ENCODE measurements at regions not wholly inside any gene's neighbourhood (a gene's known extent, or its start where the extent isn't known, plus 50 kb on each side); places are given as distances from the start of the nearest gene placed in this dataset.
"Not testable (repeated sequence)": the region's sequence is repeated elsewhere in the genome, so short reads cannot be mapped to it uniquely, and the experiment has no call there.

DNA sequence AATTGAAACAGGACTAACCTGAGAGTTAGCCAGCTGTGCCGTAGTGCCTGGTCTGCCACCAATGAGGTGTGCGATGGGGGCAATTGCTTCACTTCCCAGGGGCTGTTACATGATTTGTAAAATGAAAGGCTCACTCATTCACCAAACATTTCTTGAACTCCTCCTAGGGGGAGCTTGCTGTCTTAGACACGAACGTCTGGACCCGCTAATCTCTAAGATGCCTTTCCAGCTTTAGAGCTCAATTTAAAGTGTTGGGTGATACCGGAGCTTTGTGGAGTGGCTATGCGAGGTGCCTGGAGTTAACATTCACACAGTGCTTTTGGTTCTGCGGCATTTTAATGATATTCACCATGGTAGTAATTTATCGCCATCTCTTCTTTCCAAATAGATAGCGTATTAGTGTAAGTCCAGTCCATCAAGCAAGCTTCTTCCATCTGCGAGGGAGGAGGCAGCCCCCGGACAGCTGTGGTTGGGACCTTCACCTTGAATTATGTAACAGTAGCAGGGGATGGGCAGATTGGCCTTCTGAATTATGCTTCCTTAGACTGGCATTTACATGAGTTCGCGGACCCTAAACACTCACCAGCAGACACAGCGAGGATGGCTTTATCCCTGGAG, 179.9 kb downstream of the ADSS2 start:
- no peak for DNase-seq

DNA sequence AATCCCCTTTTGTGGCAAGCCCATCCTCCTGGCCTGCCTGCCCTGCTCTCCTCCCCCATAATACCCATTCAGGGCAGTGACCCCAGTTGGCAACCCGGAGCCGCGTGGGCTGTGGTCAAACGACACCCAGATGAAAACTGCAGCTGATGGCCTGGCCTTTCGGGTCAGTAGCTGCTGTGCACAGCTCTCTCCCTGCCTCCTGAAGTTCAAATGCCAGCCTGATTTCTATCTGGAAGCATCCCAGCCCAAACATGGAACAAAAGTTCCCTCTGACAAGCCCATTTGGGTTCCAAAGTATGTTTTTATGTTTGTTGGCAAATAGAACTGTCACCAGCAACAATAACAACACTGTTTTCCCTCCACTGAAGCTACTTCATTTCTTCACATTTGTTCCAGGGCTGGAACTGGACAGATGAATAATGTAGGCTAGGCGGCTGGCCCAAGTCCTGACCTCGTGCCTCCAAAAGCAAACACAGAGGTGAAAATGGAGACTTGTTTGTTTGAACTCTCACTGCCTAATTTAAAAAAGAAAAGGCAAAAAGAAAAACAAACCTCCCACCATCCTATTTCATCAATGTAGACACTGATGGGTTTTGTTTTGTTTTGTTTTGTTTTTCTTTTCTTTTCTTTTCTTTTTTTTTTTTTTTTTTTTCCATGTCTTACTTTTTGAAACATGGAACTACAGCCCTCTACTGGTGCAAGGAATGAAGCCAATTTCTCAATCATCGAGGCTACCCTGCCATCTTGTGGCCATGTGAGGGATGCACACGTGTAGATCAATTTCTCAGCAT, 179.0 kb downstream of the ADSS2 start:
- peak; percentile 64 for DNase-seq

DNA sequence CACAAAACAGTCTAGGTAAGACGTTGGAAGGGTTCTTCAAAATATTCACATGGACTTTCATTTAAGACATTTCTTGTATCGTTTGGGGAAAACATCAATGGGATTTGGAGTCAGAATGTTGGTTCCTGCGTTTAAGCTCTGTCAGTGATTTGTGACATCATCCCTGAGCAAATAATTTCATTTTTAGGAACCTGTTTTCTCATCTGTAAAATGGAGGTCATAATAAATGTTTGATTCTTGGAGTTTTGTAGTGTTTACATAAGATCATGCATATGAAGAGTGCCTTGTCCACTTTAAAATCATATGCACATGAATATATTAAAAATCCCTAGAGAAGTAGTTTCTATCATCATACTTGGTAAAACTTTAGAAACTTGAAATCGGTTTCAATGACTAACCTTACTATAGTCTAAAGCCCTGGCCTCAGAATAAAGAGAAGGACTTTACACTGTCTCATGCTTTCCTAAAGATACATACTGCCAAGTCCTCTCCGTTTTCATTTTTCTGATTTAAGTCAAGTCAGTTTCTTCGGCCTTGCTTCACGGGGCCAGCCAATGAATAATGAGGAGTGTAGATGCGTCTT, 178.4 kb downstream of the ADSS2 start:
- no peak for DNase-seq

DNA sequence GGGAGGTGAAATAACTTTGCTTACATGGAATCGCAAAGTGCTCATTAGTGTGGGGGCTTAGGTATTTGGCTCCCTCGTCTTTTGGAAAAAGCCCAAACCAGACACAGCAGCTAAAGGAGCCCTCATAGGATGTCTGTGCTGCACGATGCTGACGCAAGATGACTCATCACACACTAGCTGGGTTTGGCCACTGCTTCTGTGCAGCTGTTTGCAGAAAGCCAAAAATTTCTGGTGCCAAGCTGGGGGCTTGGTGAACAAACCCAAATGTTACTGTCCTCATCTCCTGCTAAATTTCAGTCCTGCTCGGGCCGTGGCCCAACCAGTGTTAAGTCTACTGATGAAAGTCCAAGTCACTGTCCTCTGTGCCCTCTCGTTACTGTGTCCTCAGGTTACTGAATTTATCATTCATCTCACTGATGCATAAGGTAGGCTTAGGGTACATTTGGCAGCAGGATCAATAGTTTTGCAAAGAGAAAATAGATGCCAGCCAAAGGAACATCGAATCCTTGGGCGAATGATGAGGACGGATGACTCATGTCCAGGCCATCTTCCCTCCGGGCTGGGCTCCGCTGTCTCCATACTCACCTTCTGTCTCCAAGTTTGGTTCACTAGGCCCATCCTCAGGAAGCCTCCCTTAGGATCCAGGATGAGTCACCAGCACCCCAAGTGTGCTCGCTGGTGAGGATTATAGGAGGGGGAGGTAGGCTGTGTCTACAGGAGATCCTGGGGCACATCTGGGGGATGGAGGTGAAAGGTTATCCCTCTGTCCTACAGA, 177.7 kb downstream of the ADSS2 start:
- DNase-seq = no peak

DNA sequence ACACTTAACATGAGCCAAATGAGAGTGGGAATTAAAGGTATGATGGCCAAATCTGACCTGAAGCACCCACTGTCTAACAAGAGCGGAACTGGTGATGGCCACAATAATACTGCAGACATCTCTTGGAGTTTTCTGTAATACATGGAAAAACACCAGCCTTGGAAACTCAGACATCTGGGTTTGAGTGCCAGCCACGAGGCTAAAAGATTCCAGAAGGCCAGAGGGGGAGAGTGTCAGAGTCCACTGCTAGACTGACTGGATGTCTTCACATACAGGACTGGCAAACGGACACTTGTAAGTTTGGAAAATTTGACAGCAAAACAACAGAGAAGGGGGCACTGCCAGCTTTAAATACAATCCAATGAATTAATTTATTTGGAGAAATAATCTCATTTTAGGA, 175.1 kb downstream of the ADSS2 start:
- DNase-seq = no peak

DNA sequence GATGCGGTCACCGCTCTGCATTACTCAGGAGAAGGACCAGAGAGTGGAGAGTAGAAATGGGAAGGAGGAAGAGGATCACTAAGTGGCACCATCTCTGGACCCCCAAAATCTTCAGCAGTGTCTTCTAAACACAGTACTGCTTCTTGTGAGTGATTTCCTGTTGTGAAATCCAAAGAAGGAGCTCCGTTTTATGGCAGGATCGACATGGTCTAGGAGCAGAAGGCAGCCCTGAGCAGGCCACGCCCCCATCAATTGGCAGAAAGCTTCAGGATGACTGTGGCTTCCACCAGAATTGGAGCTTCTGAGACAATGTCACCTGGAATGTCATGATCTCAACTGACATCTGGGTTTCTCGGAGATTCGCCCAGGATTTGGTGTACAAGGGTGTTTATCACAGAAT, 171.5 kb downstream of the ADSS2 start:
- no peak for DNase-seq

DNA sequence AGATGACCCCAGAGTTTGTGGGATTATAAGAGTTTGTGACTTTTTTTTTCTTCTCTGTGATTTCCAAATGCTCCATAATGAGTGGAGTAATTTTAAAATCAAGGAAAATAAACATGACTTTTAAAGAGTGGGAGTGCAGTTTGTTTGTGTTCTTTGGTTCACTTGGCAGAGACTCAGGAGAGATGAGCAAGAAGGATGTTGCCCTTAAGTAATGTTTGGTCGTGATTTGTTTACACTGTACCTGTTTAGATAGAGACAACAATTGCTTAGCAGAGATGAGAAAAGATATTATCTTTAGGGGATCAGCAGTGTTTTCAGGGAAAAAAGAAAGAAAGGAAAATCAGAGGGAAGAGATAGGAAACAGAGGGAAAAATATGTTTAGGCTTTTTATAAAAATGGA, 170.8 kb downstream of the ADSS2 start:
- DNase-seq = no peak

DNA sequence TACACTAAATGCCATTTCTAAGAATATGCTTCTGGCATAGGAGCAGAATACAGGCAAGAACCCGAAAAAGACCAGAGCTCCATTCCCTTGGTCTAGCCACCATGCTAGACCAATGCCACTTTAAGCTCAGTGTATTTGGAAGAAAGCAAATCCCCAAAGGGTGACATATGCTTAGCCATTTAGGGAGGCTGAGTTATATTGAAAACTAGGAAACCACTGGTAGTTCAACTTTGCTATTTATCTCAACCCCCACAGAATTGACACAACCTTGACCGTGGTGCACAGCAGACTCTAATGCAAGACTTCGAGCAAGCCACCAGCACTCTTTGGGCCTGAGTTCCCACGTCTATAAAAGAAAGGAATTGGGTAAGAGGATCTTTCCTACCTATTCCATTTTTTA, 167.9 kb downstream of the ADSS2 start:
- DNase-seq = no peak

DNA sequence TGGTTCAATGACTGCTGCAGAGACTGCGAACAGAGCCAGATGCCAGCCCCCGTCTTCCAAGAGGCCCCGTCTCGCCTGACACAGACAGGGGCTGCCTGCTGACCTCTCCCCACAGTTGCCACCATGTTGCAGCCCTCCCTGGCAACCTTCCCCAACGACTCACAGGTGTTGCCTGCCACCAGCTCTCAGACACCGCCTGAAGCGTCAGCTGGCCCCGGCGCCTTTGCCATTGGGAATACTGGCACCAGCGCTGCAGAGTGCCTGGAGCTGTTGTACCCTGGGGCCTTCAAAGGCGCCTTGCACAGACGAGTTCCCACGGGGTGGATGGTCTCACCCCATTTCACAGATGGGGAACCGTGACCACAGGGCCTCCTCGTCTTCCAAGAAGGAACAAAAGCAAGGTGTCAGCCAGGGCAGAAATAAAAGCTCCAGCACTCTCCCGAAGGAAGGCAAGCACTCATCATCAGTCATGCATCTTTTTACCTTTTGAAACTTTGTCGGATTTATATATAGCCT, 167.0 kb downstream of the ADSS2 start:
- no peak for DNase-seq

DNA sequence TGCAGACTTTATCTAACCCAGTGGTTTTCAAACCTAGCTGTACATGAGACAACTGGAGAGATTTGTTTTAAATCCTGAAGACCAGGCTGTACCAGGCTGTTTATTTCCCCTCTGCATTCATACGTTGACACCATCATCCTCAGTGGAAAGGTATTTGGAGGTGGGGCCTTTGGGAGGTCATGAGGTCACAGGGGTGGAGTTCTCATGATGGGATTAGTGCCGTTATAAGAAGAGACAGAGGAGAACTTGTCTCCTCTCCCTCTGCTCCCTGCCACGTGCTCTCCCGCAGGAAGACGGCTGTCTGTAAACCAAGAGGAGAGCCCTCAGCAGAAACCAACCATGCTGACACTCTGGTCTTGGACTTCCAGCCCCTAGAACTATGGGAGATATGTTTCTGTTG, 165.4 kb downstream of the ADSS2 start:
- no peak for DNase-seq

DNA sequence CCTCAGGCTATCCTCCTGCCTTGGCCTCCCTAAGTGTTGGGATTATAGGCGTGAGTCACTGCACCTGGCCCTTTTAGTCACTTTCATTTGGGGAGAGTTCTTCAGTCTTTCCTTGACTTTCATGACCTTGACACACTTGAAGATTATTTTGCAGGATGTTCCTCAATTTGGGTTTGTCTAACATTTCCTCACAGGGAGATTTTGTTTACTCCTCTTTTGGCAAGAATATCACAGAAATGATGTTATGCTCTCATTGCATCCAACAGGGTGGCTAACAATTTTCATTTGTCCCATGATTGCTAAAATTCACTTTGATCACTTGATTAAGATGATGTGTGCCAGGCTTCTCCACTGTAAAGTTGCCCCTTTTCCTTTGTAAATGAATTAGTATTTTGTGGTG, 164.0 kb downstream of the ADSS2 start:
- no peak for DNase-seq

DNA sequence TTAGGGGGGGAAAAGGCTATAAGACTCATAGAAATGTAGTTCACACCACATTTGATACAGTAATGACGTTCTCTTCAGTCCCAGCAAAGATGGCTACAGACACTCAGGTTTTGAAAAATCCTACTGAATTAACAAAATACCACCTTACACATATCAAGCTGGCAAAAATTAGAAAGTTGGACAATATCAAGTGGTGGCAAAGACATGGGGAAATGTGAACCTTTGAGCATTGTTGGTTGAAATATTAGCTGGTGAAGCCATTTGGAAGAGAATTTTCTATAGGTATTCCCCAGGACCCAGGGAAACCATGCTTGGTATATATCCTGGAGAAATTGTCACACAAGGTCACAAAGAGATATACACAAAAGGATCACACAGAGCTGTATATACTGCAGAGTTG, 163.0 kb downstream of the ADSS2 start:
- no peak for DNase-seq

DNA sequence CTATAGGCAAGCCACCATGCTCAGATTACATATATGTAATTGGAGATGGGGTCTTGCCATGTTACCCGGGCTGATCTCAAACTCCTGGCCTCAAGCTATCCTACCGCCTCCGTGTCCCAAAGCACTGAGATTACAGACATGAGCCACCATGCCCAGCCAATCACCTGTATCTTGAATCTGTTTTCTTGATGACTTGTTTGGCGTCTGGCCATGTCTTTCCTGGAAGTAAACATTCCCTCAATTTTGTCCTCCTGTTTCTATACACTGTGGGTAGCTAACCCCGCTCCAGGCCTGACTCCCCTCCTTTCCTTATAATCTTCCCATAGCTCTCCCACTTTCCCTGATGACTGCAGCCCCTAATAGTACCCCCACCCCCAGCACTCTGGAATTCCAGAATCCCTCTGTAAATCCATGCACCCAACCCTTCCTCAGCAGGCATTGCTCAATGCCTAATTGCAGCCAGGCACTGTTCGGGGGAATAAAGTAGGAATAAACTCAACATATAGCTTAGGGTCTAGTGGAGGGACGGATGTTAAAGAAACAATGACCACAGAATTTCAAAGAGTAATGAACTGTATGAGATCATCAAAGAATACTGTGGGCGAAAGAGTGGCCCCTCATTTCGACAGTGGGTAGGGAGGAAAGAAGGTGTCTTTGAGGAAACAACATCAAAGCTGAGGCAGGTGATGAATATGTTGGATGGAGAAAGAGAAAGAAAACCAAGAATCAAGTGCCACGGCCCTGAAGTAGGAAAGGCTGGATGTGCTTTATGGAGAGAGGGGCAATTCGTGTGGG, 161.5 kb downstream of the ADSS2 start:
- DNase-seq = no peak

DNA sequence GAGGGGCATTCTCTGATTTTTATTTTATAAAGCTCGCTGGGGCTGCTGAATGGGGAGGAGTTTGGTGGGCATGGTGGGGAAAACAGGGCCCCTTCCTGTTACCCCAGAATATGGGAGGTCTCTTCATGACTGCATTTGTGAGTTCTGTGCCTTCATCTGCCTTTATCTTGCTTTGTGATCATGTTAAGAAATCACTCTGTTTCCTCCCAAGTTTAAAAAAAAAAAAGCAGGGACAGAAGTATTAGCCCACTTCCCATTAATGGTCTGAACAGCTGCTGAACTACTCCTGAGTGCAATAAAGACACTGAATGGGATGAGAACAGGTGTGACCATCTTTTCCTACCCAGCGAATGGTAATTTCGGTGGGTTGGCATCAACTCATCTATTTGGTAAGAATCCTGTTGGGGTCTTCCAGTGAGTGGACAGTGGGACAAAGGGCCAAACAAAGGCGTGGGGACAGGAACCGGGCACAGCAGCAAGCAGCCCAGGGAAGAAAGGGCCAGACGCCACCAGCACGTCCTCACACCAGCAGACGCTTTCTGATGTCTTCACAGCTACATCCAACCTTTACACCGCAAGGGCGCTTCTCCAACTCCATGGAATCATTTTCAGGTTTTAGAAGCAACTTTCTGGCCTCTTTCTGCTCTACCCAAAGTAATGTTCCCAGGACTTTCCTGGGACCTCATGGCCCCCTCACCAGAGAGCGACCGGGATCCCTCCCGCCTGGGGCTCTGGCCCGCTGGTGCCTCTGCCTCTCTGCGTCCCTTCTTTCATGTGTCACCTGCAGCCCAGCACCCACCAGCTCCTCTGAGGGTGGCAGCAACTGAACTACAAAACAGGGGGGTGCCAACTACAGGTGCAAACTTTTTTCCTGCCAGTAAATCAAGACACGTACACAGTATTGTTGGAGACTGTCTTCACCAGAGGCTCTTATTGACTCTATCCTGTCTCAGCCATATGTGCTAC, 160.2 kb downstream of the ADSS2 start:
- no peak for DNase-seq

DNA sequence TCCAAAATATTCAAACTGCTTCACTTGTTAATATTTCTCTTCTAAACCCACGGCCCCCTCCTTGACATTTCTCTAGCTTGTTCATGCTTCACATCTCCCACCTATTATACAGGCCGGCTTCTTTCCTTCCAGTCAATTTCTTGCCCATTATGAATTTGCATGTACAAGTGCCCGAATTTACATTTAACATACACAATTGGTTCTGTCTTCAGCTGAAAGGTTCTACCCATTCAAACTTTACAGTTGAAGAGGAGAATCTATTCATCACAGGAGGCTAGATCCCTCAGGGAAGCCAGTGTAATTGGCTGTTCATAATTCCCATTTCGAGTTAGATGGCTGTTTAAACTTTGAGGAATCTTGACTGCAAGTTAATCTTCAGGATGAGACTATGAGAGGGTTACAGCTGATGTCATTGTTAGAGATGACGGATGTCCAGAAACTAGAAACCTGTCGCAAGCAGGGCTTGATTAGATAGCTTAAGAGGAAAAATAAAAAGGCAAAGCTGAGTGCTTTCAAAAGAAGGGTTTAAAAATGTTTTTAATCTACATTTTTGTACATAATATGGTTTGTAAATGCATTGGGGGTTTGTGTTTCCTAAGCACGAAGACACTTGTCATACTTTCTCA, 157.0 kb downstream of the ADSS2 start:
- no peak for DNase-seq

DNA sequence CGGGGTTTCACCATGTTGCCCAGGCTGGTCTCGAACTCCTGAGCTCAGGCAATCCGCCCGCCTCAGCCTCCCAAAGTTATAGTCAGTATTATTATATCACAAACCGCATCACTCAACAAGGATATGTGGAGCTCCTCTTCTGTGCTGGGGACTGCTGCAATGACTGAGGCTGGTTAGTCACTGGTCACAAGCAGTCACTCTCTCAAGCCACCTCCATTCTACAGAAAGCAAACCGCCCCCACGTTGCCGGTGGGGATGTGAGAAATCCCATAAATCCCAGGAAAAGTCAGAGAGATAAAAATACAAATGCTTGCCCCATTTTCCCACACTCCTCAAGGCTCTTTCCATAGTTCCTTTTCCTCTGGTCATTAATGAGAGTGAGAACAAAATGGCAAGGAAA, 155.7 kb downstream of the ADSS2 start:
- no peak for DNase-seq

DNA sequence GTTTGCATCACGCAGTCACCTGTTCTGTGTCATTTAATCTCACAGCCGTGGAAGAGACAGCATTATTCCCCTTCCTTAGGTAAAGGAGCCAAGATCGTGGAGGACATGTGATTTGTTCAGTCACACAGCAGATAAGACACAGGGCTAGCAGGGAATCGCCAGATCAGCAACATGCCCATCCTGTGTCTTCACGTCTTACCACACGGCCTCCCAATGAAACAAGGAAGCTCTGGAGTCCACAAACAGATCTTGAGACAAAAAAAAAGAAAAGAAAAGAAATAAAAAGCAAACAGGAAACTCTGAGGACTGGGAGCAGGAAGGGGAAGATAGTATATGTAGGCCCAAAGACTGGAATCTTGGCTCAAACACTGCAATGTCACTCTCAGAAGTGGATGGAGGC, 155.3 kb downstream of the ADSS2 start:
- DNase-seq = no peak

DNA sequence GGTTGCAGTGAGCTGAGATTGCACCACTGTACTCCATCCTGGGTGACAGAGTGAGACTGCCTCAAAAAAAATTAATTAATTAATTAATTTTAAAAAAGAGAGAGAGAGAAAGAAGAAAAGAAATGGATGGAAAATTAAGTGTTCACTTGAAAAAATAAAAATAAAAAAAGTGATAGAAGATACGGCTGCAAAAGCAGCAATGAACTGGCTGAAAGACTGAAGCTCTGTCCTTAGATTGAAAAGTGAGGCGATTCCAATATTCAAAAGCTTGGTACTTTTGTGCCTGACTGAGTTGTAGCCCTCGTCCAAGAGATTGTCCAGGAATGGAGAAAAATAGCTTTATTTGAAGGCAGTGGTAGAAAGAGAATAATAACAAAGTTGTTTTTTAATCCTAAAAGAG, 154.6 kb downstream of the ADSS2 start:
- DNase-seq = no peak

DNA sequence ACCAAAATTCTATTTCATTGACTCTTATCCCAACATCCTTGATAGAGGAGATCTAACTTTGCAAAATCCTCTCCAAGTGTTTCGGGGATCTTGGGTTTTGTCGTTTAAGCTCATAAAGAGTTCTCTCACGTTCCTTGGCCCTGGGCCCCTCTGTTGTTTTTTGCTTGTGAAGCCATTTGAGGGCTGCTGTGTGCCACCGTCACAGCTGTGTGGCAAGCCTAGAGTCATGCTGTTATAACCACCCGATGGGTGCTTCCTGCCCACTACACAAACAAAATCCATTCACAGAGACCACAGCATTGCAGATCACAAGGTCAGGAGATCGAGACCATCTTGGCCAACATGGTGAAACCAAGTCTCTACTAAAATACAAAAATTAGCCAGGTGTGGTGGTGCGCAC, 154.1 kb downstream of the ADSS2 start:
- DNase-seq = no peak

DNA sequence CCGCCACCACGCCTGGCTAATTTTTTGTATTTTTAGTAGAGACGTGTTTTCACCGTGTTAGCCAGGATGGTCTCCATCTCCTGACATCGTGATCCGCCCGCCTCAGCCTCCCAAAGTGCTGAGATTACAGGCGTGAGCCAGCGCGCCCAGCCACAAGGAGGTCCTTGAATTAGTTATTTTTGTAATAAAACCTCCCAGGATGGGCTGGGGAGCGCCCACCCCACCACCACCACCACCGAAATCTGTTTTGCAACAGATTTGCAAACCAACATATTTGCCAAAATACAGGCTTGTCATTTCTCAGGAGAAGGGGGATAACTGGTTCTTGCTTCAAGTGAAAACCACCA, 151.7 kb downstream of the ADSS2 start:
- DNase-seq = not testable (repeated sequence)

DNA sequence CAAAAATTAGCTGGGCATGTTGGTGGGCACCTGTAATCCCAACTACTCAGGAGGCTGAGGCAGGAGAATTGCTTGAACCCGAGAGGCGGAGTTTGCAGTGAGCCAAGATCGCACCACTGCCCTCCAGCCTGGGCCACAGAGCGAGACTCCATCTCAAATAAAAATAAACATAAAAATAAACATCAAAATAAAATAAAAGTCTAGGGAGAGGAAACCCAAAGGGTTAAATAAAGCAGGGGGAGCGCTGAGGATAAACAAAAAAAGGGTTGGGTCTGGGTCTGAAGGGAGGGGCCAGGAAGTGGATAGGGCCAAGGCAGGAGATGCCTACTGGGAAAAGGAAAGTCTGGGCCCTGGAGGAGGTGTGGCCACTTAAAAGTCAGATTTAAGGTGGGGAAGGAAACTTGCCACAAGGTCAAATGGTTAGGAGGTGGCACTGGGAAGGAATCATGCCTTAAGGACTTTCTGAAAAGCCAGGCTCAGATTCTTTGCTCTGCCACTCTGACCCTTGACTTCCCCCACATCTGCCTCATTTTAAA, 150.0 kb downstream of the ADSS2 start:
- DNase-seq = no peak
